HG02623 (cell line): ENCODE measurements at regions not wholly inside any gene's neighbourhood (a gene's known extent, or its start where the extent isn't known, plus 50 kb on each side); places are given as distances from the start of the nearest gene placed in this dataset.

ENCODE experiments used
- ATAC-seq: cut with Tn5 transposase; IDR thresholded peaks from one replicate; pipeline ENCODE4 v1.9.1; 2021; ENCODE audit warnings: moderate library complexity; ENCODE audit not compliant: unreplicated experiment

GRCh38 chr10:61319386-61320256, 133.6 kb downstream of the TMEM26 start:
- ATAC-seq, result no peak

GRCh38 chr10:61318429-61318828, 134.8 kb downstream of the TMEM26 start:
- ATAC-seq, result no peak

- ATAC-seq, result no peak
These were observed 135.5 kb downstream of the TMEM26 start for GRCh38 chr10:61317706-61318105.

GRCh38 chr10:61316676-61317265, 136.4 kb downstream of the TMEM26 start:
- no peak for ATAC-seq

- no peak for ATAC-seq
These were observed 138.9 kb downstream of the TMEM26 start for GRCh38 chr10:61314273-61314672.

- ATAC-seq, result no peak
These were observed 139.7 kb downstream of the TMEM26 start for GRCh38 chr10:61313460-61313859.

- ATAC-seq, result no peak
These were observed 148.4 kb downstream of the TMEM26 start for GRCh38 chr10:61304746-61305145.

- ATAC-seq, result no peak
These were observed 151.1 kb downstream of the TMEM26 start for GRCh38 chr10:61302124-61302523.

- no peak for ATAC-seq
These were observed 151.6 kb downstream of the TMEM26 start for GRCh38 chr10:61301575-61301974.

GRCh38 chr10:61299841-61300240, 153.3 kb downstream of the TMEM26 start:
- ATAC-seq, result no peak

- no peak for ATAC-seq
These were observed 154.0 kb downstream of the TMEM26 start for GRCh38 chr10:61299156-61299555.

GRCh38 chr10:61298194-61298593, 155.0 kb downstream of the TMEM26 start:
- no peak for ATAC-seq

GRCh38 chr10:61296161-61296560, 157.0 kb downstream of the TMEM26 start:
- ATAC-seq, result no peak

- ATAC-seq, result no peak
These were observed 159.1 kb downstream of the TMEM26 start for GRCh38 chr10:61294131-61294530.

- no peak for ATAC-seq
These were observed 163.4 kb downstream of the TMEM26 start for GRCh38 chr10:61289813-61290212.

- peak; percentile 100 for ATAC-seq
These were observed 166.5 kb downstream of the TMEM26 start for GRCh38 chr10:61286686-61287085.

GRCh38 chr10:61285749-61286148, 167.4 kb downstream of the TMEM26 start:
- ATAC-seq, result no peak

GRCh38 chr10:61284222-61284890, 168.8 kb downstream of the TMEM26 start:
- ATAC-seq, result no peak

- no peak for ATAC-seq
These were observed 169.5 kb downstream of the TMEM26 start for GRCh38 chr10:61283481-61284221.

- no peak for ATAC-seq
These were observed 170.1 kb downstream of the TMEM26 start for GRCh38 chr10:61283066-61283465.

- ATAC-seq, result no peak
These were observed 172.9 kb downstream of the TMEM26 start for GRCh38 chr10:61280303-61280702.
